ENCODE measurements at regions not wholly inside any gene's neighbourhood (a gene's known extent, or its start where the extent isn't known, plus 50 kb on each side); places are given as distances from the start of the nearest gene placed in this dataset.
"Not testable (repeated sequence)": the region's sequence is repeated elsewhere in the genome, so short reads cannot be mapped to it uniquely, and the experiment has no call there.

DNA sequence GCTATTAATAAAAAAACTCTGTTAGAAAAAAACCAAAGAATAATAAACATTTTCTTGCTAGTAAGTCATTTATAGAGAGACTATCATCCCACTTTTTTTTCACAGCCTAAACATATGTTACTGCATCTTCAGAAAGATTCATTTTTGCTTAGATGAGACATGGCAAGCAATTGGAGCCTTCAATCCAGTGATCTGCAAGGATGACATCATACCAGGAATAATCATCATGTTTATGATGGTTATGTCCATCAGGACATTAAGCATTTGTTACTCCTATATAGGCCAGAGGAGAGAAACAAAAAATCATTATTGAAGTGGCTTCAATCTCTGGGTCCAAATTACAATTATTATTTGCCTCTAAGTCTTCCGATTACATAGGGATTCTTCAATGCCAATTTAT is 626.3 kb upstream of the CCNG1 start:
- no peak for DNase-seq

DNA sequence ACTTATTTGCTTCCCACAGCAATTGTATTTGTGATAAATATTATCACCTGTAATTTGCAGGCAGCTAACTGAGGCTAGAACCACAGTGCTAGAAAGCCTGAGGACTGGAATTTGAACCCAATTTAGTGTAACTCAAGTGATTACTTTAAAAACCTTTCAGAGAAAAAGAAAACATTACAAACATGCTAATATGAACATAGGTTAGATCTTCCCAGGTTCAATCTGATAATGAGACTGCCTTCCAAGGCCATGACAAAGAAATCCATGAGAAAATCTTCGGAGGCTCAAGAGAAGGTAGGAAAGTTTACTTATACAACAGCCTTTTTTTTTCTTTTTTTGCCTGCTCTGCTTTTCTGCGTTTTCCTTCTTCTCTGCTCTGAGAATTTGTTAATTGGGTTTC is 620.6 kb upstream of the CCNG1 start:
- no peak for DNase-seq

DNA sequence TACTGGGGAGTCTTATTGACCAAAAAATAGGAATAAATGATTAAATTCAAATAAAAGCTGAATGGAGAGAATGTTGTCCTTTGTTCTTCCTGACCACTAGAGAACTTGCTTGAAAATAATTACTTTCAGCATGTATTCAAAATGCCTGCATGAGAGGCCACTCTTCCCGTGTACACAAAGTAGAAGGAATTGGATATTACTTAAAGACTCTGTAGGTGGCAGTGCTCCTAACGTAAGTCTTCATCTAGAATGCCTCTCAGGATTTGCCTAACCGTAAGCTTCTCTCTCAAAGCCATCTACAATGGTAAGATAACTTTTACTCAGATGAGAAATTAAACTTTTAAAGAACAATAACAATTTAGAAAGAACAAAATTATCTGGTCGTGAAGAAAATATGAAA is 620.0 kb upstream of the CCNG1 start:
- DNase-seq, result no peak

DNA sequence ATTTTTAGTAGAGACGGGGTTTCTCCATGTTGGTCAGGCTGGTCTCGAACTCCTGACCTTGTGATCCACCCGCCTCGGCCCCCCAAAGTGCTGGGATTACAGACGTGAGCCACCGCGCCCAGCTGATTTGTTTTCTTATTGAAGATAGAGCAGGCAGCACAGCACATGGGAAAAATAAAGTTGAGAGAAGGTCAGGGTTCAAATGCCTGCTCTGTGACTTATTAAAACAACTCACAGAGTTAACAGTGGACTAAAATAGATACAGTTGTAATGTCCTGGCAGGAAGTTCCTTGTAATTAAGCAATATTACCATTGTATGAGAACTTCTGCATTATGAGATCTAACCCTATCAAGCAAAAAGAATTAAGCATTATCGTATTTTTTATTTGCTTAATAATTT is 615.7 kb upstream of the CCNG1 start:
- not testable (repeated sequence) for DNase-seq

DNA sequence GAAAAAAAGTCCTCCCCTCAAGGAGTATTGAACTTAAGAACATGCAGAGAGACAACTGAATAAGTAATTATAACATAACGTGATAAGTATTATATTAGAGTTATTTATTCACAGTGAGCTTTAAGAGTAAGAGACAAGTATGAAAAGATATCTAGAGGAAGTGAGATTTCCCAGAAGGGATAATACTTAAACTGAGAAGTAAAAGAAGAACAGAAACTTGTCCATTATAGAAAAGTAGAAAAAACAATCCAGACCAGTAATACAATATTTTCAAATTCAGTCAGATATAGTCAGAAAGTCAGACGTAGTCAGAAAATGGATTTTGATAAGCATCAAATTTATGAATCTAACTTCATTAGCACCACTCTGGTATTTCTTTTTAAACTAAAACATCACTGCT is 613.0 kb upstream of the CCNG1 start:
- no peak for DNase-seq

DNA sequence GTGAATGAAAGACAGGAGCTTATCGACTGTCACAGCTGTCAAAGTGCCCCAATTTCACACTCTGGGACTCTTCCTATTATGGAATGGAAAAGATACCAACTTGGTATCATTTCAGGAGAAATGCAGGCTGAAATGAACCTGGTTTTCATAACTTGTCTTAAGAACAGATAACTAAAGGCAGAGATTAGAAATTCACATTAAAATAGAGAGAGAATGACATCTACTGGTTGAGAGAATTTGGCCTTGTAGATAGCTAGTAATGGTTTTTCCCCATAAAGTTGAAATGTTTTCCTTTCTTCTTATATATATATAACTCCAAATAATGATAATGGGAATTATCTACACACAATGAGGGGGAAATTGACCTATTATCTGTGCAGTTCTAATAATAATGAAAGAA is 600.2 kb upstream of the CCNG1 start:
- DNase-seq, result no peak

DNA sequence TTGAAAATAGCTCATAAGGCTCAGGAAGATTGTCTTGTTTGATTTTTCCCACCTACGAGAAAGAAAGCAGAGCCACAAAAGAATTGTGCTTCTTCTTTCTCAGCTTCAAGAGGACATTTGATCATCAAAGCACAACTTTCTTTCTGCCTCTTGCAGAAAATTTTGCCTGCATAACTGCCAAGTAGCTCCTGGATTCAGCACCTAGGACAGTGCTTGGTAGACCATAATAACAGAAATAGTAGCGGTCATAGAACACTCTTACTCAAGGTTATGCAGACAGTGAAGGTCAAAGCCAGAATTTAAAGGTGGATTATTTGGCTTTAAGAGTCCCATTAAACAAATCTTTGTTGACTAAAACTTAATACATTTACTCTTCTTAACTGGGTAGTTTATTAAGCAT is 594.7 kb upstream of the CCNG1 start:
- DNase-seq, result no peak

DNA sequence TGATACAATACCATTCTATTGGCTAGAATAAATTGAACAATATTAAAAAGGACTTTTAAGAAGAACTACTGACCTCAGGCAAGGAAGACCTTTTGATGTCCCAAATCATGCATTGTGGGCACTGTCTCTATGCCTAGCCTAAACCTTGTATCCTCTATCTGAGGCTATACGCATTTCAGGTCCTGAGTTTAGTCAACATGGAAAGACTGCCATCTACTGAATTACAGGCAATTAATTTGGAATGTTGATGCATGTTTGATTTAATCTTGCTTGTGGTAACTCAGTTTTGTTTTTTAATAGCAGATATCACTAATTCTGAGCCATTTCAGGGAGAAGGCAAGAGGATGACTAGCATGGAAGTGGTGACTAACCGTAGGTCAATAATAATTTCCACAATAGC is 585.3 kb upstream of the CCNG1 start:
- DNase-seq, result no peak

DNA sequence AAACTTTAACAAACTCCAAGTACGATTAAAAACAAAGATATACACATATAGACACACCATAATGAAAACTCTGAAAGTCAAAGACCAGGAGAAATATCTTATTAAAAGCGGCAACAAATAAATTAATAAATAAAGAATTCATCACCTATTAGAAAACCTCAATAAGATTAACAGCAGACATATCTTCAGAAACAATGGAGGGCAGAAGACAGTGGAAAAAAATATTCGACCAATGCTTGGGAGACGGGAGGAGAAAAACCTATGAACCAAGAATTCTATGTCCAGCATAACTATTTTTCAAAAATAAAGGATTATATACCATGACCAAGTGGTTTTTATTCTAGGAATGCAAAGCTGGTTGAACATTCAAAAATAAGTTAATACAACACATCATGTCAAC is 578.6 kb upstream of the CCNG1 start:
- no peak for DNase-seq

DNA sequence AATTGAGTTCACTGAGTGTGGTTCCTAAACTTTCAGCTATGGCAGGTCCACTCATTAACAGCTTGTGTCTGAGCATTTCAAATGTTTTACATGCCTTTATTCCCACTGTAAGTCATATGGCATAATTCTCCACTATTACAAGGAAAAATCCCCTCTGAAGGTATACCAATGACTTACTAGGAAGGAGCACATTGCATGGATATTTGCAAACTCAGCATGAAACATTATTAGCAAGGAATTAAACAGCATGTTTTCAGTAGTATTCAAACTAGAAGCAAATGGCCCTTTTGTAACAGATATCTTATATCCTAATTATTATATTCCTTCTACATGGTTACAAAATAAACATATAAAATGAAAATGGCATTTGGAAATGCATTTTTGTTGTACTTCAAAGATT is 566.4 kb upstream of the CCNG1 start:
- no peak for DNase-seq

DNA sequence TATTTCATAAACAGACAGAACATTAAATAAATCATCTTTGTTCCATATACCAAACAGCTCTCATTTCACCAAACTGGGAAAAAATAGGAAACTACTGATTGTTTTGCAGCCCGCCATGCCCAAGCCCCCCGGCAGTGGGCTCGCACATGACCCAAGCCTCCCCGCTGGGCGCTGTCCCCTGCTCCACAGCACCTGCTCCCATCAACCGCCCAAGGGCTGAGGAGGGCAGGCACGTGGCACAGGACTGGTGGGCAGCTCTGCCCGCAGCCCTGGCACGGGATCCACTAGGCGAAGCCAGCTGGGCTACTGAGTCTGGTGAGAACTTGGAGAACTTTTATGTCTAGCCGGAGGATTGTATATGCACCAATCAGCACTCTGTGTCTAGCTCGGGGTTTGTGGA is 554.8 kb upstream of the CCNG1 start:
- no peak for DNase-seq

DNA sequence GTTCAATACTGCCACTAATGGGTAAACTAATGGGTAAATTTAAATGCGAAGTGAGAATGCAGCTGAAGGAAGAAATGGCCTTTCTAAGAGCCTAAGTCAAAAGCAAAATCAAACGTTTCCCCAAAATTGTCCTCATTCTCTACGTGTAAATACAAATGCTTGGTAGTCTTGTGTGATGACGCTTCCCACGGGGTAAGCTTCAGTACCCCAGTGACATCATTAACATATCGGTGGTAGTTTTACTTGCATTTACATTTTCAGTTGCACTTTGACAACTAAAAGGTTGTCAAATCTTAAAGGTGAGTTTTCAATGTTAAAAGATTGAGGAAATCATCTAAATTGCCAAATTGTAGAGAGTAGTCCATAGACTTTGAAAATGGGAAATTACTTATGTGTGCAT is 550.7 kb upstream of the CCNG1 start:
- DNase-seq, result no peak

DNA sequence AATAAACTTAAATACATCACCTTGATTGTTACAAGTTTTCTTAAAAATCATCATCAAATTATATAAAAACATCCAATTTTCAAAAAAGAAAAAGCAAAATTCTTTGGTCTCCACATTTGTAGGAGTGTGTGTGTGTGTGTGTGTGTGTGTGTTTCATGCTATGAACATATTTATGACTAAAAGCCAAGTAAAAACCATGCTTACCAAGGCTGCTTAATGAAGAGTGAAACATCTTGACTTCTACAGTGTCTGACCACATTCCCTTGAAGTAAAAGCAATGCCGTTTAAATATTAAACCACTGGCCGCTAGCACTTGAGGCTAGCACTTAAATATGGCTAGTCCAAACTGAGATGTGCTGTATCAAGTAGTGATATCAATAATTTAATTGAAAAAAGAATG is 549.1 kb upstream of the CCNG1 start:
- no peak for DNase-seq

DNA sequence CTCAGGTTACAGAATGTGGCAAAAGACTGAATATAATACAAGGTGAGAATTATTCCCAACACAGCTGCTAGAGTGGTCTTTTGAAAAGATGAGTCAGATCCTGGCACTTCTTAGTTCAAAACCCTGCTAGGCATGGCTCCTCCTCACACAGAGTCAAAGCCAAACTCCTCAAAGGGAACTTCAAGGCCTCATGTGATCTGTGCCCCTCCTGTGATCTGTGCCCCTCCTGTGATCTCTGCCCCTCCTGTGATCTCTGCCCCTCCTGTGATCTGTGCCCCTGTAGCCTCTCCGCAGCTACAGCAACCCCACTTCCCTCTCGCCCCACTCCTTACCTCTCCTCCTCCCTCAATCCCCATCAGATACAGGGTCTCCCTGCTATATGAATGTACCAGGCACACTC is 525.5 kb upstream of the CCNG1 start:
- no peak for DNase-seq

DNA sequence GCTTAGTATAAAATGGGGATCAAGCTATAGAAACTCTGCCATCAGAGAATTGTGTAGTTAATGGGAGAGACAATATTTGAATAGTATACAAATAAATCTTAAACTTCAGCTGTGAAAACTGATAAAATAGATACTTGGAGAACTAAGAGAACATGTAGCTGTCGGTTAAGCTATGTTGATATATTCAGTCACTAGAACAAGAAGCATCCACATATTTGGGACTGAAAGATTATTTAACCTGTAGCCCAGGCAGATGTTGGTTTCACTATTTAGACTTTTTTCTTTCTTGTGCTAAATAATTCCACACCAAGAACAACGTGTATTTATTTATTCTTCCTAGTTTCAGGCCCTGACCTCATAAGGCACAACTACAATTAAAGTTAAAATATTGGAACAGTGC is 521.0 kb upstream of the CCNG1 start:
- no peak for DNase-seq

DNA sequence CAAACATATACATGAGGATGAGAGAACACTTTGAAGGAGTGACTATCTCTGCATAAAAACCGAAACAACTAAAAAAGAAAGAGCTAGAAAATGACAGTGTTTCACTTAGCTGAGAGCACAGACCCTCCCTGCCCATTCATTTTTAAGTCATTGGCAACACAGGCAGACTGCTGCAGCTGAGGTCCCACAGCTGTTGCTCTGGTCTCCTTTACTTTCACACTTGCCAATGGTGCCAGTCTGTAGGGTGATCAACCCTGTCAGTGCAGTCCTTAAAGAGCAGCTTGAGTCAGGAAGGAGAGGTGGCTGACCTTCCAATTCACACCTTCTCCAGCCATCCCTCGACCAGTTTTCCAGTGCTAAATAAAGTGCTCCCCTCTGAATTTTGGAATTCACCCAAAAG is 508.3 kb upstream of the CCNG1 start:
- no peak for DNase-seq

DNA sequence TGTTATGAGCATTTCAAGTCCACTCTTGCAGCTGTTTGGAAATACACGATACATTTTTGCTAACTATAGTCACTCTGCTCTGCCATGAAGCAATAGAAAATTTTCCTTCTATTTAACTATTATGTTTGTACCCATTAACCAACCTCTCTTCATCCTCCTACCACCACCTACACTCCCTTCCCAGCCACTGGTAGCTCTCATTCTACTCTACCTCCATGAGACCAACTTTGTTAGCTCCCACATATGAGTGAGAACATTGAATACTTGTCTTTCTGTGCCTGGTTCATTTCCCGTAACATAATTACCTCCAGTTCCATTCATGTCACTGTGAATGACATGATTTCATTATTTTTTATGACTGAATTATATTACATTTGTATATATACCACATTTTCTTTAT is 505.9 kb upstream of the CCNG1 start:
- DNase-seq, result no peak

DNA sequence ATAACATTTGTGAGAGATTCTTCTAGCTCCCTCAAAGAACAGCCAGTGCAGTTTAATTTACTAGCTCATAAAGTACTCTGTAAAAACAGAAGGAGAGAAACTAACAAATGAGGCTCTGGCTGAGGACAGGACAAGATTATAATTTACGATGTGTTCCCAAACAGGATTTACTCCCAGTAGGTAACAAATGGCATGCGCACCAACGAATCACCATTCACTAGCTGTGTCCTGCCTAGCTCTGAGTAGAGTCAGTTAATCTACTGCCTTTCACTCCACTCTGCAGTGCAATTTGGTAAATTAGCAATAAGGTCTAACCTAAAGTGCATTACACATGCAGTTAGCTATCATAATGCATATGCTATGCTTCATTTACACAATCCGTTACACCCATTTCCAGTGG is 497.4 kb upstream of the CCNG1 start:
- DNase-seq, result no peak

DNA sequence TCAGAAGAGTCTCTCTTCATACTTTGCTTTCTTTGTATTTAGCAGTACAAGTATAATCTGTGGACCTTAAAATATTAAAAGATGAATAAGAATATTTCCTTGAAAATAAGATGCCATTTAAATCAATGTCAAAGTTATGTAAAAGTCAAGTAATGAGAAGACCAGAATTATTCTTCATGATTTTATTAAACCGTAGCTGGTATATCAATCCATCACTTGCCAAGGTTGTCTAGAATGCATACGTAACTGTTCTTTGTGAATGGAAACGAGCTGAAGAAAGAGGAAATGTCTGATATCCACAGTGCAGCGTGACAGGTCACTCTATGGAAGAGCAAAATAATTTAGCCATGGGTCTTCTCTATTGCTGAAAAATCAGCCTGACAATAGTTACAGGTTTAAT is 488.7 kb upstream of the CCNG1 start:
- no peak for DNase-seq

DNA sequence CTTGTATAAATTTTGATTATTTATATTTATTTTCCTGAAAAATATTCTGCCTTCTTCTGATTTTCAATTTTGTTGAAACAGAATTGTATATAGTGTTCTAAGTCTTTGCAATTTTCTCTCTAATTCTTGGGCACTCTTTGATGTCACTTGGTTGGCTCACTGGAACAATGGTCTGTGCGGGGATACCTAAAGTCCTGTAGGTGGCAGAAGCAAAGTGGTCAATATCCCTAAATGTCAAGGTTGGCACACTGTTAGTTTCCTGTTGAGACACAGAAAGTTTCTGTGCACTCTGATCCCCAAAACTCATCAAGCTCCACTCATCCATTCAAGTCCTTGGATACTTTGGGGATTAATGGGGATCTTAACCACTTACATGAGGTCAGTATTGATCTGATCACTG is 480.8 kb upstream of the CCNG1 start:
- DNase-seq, result no peak

DNA sequence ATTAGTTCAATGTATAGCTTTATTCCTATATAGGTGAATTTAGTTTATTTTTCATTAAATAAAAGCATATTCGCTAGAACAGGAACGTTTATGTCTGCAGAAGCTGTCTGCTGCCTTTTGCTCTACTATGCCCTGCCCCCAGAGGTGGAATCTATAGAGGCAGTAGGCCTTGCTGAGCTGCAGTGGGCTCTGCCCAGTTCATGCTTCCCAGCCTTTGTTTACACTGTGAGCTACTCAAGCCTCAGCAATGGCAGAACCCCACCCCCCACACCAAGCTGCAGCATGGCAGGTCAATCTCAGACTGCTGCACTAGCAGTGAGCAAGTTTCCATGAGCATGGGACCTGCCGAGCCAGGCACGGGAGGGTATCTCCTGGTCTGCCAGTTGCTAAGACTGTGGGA is 473.3 kb upstream of the CCNG1 start:
- not testable (repeated sequence) for DNase-seq

DNA sequence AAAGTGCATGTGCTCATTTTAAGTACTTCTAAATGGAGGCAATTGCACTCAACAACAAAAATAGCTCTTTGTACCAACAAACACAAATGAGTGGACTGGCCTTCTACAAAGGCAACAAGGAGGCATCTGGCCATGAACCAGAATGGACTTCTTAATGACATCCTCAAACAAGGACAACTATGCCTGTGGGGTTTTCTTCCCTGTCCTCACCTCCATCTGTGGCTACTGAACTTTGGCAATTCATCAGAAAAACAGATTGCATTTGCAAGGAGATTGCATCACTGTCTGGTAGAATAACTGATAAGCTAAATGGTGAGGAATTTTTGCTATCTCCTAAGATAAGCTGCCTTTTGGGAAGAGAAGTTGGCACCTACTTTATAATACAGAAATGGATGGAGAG is 447.3 kb upstream of the CCNG1 start:
- DNase-seq, result no peak

DNA sequence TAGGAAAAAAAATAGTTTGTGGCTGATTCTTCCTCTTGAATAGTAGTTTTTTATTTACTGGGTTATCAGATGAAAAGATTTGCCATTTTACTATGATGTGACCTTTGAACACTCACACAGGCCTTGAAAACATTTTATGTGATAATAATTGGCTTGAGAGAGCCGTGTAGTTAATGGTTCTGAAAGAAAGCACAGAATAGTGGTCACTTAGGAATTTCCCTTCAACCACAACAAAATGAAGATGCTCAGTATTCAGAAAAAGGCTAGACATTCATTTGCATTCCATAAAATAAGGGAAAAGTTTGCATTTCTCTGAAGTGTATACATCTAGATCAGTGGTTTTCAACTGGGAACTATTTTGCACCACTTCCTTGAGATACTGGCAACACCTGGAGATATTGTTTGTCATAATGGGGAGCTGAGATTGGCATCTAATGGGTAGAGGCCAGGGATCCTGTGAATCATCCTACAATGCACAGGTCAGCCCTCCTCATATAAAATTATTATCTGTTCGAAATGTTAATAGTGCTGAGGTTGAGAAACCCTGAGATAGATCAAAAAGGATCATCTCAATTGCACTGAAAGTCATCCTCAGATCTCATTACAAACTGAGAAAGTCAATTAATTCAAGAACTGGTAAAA is 446.4 kb upstream of the CCNG1 start:
- no peak for DNase-seq

DNA sequence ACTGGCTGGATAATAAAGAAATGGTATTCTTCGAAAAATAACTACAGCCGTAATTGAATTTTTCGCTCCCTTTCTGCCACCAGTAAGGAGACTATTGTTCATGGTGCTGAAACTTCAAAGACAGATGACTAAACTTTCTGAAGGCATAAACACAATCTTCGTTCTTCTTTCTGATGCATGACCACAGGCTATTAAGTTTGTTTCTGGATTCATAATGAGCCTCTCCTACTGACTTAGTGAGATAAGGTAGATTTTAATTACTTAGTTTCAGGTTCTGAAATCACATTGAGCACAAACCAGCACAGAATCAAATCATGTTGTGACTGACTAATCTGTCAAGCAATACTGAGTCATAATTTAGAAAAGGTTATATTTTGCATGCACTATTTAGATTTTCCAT is 441.8 kb upstream of the CCNG1 start:
- DNase-seq, result no peak

DNA sequence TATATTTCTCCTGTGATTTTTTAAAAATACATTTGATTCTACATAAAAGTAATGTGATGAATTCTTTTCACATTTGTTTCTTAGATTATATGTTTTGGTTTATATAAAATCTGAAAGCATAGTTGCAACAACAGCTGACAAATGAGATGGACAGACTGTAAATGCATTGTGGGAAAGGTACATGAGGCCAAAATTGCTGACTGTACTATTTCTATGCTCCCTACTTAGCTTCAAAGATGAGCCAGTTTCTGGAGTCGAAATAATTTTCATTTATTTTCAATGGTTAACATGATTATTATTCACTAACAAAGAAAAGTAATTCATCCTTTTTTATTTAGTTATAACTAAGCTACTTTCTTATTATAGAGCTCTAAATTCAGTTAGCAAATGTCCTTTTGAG is 441.3 kb upstream of the CCNG1 start:
- DNase-seq, result no peak

DNA sequence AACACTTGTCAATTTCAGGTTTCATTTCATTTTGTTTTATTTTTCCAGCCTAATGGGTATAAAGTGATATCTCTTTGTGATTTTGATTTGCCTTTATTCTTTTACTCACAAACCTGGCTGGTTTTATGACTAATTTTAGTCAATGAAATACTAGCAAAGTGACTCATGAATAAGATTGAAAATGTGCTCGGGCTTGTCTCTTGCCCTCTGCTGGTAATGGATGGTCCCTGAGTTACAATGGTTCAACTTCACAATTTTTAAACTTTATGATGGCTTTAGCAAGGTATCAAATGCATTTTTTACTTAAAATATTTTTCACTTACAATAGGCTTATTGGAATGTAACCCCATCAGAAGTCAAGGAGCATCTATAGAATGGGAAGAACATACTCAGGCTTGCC is 431.4 kb upstream of the CCNG1 start:
- no peak for DNase-seq

Measured in activated CD4-positive, alpha-beta T cell treated with anti-CD3 and anti-CD28 coated beads, Interleukin-10, Interleukin-2, amounts not matched to agents 100 ng/mL and 50 ng/mL, durations not matched to agents 16 hours and 8 hours (primary cell).